Vagina (tissue), 2 donors: ENCODE measurements at regions not wholly inside any gene's neighbourhood (a gene's known extent, or its start where the extent isn't known, plus 50 kb on each side); places are given as distances from the start of the nearest gene placed in this dataset.

Experiments
- DNase-seq, 2 donors: peaks; one replicate each; pipeline ENCODE4 v3.0.0-alpha.2; 2017; ENCODE audit errors: extremely low spot score in 2 of 2
- H3K27ac ChIP-seq: fragments of 200-600 bp; sonication (generic); one replicate; pipeline ENCODE4 v1.5.1; 2019
- H3K27me3 ChIP-seq: fragments of 200-600 bp; sonication (generic); one replicate; pipeline ENCODE4 v1.5.1; 2019
- H3K36me3 ChIP-seq, 2 donors: fragments of 200-600 bp; sonication (generic); one replicate each; pipeline ENCODE4 v1.5.1; 2017 to 2019
- H3K4me1 ChIP-seq: fragments of 200-600 bp; sonication (generic); one replicate; pipeline ENCODE4 v1.5.1; 2019
- H3K4me3 ChIP-seq, 2 donors: fragments of 200-600 bp; sonication (generic); 1 replicate in 1 of 2; 2 replicates in 1 of 2; pipeline ENCODE4 v1.5.1; 2016 to 2019
- H3K9me3 ChIP-seq: fragments of 200-600 bp; sonication (generic); one replicate; pipeline ENCODE4 v1.5.1; 2019
- POLR2A ChIP-seq, 2 donors: fragments of 450-650 bp; IDR thresholded peaks; one replicate each; pipeline ENCODE4 v1.6.1; 2017; ENCODE audit warnings: antibody characterized with exemption in 2 of 2, mild to moderate bottlenecking in 2 of 2, moderate library complexity in 2 of 2
- POLR2AphosphoS5 ChIP-seq, 2 donors: sonication (generic); formaldehyde crosslinking; IDR thresholded peaks; one replicate each; pipeline ENCODE4 v1.9.0; 2017; ENCODE audit warnings: antibody characterized with exemption in 2 of 2, mild to moderate bottlenecking in 2 of 2, low read depth in 1 of 2; ENCODE audit not compliant: insufficient read depth in 1 of 2
- intact Hi-C: fragments of 100-400 bp; cut with DNase I; formaldehyde crosslinking; loops from one replicate; pipeline ENCODE4 v1.15.1; 2023
- TF ChIP-seq, protein P1 (sequence below), 3 experiments: fragments of 450-650 bp in 2 of 3; fragments of 200-600 bp in 1 of 3; sonication (generic) in 1 of 3; IDR thresholded peaks; one replicate each; pipeline ENCODE4 v1.5.1; 2017 to 2019; ENCODE audit warnings: antibody characterized with exemption in 3 of 3, mild to moderate bottlenecking in 2 of 3, moderate library complexity in 2 of 3

DNA sequence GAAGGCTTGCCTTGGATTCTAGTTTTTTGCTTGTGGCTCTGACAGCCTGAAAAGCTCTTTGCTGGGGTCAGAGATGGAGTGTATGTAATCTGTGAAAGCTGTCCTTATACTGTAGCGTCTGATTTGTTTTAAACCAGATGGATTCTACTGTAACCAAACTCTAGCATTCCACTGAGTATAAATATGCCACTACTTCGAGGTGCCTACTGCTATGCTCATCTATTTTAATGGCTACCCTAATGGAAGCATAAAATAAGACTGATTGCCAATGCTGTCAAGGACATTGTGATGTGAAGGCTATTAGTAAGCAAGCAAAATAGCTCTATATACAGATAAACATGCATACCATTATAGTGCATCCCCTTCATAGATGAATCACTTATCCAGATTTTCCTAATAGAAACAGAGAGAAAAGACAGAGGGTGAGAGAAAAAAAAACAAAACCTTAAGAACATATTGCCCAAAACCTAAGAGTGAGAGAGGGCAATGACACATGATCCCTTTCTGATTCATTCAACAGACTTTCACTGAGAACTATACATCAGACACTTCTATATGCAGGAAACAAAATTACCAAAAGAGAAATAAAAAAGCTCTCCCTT lies 1025.8 kb upstream of the LCORL start:
- no peak for DNase-seq
- no peak for TF ChIP-seq POLR2A (IDR thresholded peaks at IDR 0.05)
- no peak for TF ChIP-seq POLR2AphosphoS5 (IDR thresholded peaks at IDR 0.05; ENCODE audit: insufficient read depth in 1 of 2, low read depth in 1 of 2)
- TF ChIP-seq, protein P1, sequence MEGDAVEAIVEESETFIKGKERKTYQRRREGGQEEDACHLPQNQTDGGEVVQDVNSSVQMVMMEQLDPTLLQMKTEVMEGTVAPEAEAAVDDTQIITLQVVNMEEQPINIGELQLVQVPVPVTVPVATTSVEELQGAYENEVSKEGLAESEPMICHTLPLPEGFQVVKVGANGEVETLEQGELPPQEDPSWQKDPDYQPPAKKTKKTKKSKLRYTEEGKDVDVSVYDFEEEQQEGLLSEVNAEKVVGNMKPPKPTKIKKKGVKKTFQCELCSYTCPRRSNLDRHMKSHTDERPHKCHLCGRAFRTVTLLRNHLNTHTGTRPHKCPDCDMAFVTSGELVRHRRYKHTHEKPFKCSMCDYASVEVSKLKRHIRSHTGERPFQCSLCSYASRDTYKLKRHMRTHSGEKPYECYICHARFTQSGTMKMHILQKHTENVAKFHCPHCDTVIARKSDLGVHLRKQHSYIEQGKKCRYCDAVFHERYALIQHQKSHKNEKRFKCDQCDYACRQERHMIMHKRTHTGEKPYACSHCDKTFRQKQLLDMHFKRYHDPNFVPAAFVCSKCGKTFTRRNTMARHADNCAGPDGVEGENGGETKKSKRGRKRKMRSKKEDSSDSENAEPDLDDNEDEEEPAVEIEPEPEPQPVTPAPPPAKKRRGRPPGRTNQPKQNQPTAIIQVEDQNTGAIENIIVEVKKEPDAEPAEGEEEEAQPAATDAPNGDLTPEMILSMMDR (IDR thresholded peaks at IDR 0.05), result no peak
- no peaks in the 10 kb centered on the region for H3K27me3 ChIP-seq
- H3K4me3 ChIP-seq, result no peak overlapping the region
- H3K36me3 ChIP-seq, result no peaks in the 10 kb centered on the region
- peaks cover 6% of the 10 kb centered on the region for H3K4me1 ChIP-seq
- intact Hi-C loops, result no loop called here
- H3K27ac ChIP-seq, result no peak overlapping the region
- no peaks in the 10 kb centered on the region for H3K9me3 ChIP-seq

DNA sequence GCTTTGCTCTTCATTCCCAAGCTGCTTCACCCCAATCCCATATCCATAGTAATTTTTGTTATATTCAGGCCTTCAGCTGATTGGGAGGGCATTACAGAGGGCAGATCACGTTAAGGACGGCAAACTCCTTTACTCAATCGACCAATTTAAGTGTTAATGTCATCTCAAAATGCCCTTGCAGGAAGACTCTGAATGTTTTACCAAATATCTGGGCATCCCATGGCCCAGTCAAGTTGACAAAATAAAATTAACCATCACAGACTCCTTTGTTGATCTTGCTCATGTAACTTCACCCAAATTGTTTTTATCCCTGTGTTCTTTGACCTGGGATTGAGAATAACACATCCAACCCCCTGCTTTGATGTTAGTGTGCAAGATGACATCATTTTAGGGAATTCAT lies 1018.3 kb upstream of the LCORL start:
- no peaks in the 10 kb centered on the region for H3K27me3 ChIP-seq
- intact Hi-C loops, result no loop called here
- no peaks in the 10 kb centered on the region for H3K4me1 ChIP-seq
- TF ChIP-seq, protein P1 (IDR thresholded peaks at IDR 0.05), result no peak
- H3K27ac ChIP-seq, result no peak overlapping the region
- no peak for DNase-seq
- H3K4me3 ChIP-seq, result no peak overlapping the region
- H3K36me3 ChIP-seq, result no peaks in the 10 kb centered on the region
- H3K9me3 ChIP-seq, result no peaks in the 10 kb centered on the region

DNA sequence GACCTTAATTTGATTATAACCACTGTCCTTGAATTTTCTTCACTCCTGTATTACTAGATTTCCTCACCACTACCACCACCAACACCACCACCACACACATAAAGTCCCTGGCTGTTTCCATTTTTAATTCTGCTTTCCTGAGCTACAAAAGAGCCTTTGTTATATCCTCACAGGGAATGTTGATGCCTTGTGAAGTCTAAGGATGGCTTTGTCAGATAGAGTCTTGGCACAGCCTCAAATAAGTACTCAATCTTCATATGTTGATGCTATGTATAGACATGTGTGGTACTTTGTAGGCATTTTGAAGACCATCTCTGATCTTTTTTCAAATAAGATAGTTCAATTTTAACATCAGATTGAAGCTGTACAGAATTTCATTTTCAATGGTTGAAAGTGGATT lies 1016.7 kb upstream of the LCORL start:
- H3K27me3 ChIP-seq, result no peaks in the 10 kb centered on the region

DNA sequence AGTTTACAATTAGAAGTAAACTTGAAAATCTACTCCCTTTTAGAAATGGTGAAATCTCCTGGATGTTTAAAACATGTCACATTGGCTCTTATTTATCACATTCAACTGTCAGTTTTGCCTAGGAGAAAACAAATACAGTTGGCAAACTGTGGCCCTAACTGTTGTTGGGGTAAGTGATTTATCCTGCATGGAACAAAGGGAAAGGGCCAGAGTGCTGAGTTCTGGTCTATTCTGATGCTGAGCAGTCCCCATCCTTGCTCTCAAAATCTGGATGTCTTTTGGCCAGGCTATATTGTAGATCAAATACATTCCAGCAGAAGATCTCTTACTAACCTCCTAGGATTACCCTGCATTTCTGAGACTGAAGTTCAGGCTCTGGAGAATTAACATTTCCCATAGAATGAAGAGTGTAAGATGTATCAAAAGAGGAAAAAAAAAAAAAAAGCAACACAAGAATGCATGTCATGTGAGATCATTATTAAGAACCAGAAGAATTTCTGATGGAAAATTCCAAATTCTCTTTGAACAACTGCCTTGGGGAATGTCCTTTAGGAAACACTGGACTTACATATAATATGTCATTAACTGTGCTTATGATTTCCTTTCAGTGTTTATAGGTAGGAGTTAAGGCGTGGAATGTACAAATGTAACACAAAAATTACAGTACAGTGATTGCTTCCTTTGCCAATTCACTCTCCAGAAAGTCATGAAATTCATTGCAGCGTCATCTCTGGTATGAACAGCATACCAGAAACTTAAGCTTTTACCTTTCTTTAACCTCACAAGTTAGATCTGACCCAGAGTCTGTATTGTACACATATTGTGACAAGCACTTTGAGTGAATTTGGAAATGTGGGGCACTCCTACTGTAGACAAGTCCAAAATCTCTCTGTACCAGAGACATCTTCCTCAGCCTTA lies 1012.5 kb upstream of the LCORL start:
- Histone ChIP-seq H3K4me3 (no peak overlapping the region), H3K4me1 (no peaks in the 10 kb centered on the region), H3K9me3 (no peaks in the 10 kb centered on the region), H3K27me3 (no peaks in the 10 kb centered on the region), H3K27ac (no peak overlapping the region), H3K36me3 (no peaks in the 10 kb centered on the region)
- no peak for DNase-seq
- intact Hi-C loops, result no loop called here
- TF ChIP-seq POLR2AphosphoS5 (IDR thresholded peaks at IDR 0.05; ENCODE audit: insufficient read depth in 1 of 2, low read depth in 1 of 2), result no peak
- TF ChIP-seq POLR2A (IDR thresholded peaks at IDR 0.05), result no peak
- TF ChIP-seq, protein P1 (IDR thresholded peaks at IDR 0.05), result no peak

More for the DNA sequence above, 1016.7 kb upstream of the LCORL start:
- no peaks in the 10 kb centered on the region for H3K9me3 ChIP-seq
- TF ChIP-seq, protein P1 (IDR thresholded peaks at IDR 0.05), result no peak
- TF ChIP-seq POLR2AphosphoS5 (IDR thresholded peaks at IDR 0.05; ENCODE audit: insufficient read depth in 1 of 2, low read depth in 1 of 2) (no peak), POLR2A (IDR thresholded peaks at IDR 0.05) (no peak)
- no peak overlapping the region for H3K4me3 ChIP-seq
- no peaks in the 10 kb centered on the region for H3K36me3 ChIP-seq
- no peak overlapping the region for H3K27ac ChIP-seq
- no peaks in the 10 kb centered on the region for H3K4me1 ChIP-seq
- no peak for DNase-seq
- intact Hi-C loops, result no loop called here

DNA sequence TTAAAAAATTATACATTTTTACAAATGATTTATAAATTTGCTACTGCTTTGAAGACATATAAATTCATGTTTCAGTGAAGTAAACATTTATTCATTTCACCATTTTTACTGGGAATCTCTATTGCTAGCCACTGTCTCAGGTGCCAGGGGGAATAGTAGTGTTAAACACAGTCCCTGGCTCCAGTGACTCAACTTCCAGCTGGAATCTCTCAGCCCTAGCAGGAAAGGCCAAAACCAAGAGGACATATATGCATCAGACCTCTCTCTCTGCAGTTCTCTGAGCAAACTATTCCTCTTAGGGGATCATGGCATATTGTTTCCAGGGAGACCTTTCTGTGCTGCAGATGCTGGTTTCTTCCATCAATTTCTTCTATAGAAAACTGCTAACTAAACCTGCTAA lies 1009.0 kb upstream of the LCORL start:
- TF ChIP-seq POLR2A (IDR thresholded peaks at IDR 0.05) (no peak), POLR2AphosphoS5 (IDR thresholded peaks at IDR 0.05; ENCODE audit: insufficient read depth in 1 of 2, low read depth in 1 of 2) (no peak)
- TF ChIP-seq, protein P1 (IDR thresholded peaks at IDR 0.05), result no peak
- Histone ChIP-seq H3K27me3 (no peaks in the 10 kb centered on the region), H3K4me1 (no peaks in the 10 kb centered on the region), H3K9me3 (no peaks in the 10 kb centered on the region), H3K27ac (no peak overlapping the region), H3K4me3 (no peak overlapping the region), H3K36me3 (no peaks in the 10 kb centered on the region)
- intact Hi-C loops, result no loop called here
- no peak for DNase-seq
